A673 (cell line): ENCODE measurements at regions not wholly inside any gene's neighbourhood (a gene's known extent, or its start where the extent isn't known, plus 50 kb on each side); places are given as distances from the start of the nearest gene placed in this dataset.

Source experiments
- BruUV-seq: library from RNA; stranded (reverse); fragments of 400-500 nt; replicated peaks from 2 replicates; lab custom pipeline; 2021; lab: Mats Ljungman, UMichigan
- CTCF ChIA-PET: fragments of 300-600 bp; sonication (Branson Sonifier 250); formaldehyde crosslinking; loops from one replicate; lab custom pipeline; 2022; ENCODE audit warnings: antibody characterized with exemption; lab: Charles Lee
- POLR2A ChIA-PET: fragments of 300-600 bp; sonication (Branson Sonifier 250); formaldehyde crosslinking; loops from one replicate; lab custom pipeline; 2022; ENCODE audit warnings: antibody characterized with exemption; ENCODE audit not compliant: low non-redundant PET; lab: Charles Lee
- DNase-seq: peaks from one replicate; pipeline ENCODE4 v3.0.0-alpha.2; 2015; ENCODE audit warnings: low spot score
- H3K27ac ChIP-seq: fragments of 200-600 bp; sonication (generic); 2 replicates; pipeline ENCODE4 v1.5.1; 2016; ENCODE audit warnings: mixed run types, low read depth, mild to moderate bottlenecking, mixed read lengths, antibody characterized with exemption, low read length; ENCODE audit not compliant: poor library complexity, severe bottlenecking
- H3K27me3 ChIP-seq: fragments of 200-600 bp; sonication (generic); replicated peaks from 2 replicates; pipeline ENCODE4 v1.6.1; 2017; ENCODE audit warnings: mixed run types, low read depth, mild to moderate bottlenecking, mixed read lengths, antibody characterized with exemption, low read length; ENCODE audit not compliant: insufficient read depth, poor library complexity
- H3K36me3 ChIP-seq: fragments of 200-600 bp; sonication (generic); 2 replicates; pipeline ENCODE4 v1.6.1; 2016; ENCODE audit warnings: mixed run types, mild to moderate bottlenecking, mixed read lengths, antibody characterized with exemption, low read length; ENCODE audit not compliant: insufficient read depth, poor library complexity, severe bottlenecking
- H3K4me1 ChIP-seq: fragments of 200-600 bp; sonication (generic); 2 replicates; pipeline ENCODE4 v1.6.1; 2017; ENCODE audit warnings: mixed run types, mild to moderate bottlenecking, mixed read lengths, antibody characterized with exemption, low read length; ENCODE audit not compliant: insufficient read depth, poor library complexity, severe bottlenecking
- H3K4me3 ChIP-seq: fragments of 200-600 bp; sonication (generic); 2 replicates; pipeline ENCODE4 v1.5.1; 2016; ENCODE audit warnings: low read depth, mixed run types, mild to moderate bottlenecking, mixed read lengths, low read length; ENCODE audit not compliant: poor library complexity, severe bottlenecking
- H3K9me3 ChIP-seq: fragments of 200-600 bp; sonication (generic); 2 replicates; pipeline ENCODE4 v1.6.1; 2016; ENCODE audit warnings: mixed run types, low read depth, mild to moderate bottlenecking, mixed read lengths, antibody characterized with exemption, low read length; ENCODE audit not compliant: poor library complexity, severe bottlenecking
- CTCF ChIP-seq: fragments of 300-800, 200-600 bp; sonication (generic); conservative IDR thresholded peaks from 2 replicates; pipeline ENCODE4 v1.5.1; 2017; ENCODE audit warnings: low read depth, mild to moderate bottlenecking, antibody characterized with exemption, low read length, moderate library complexity, mixed read lengths
- EZH2 ChIP-seq: fragments of 200-600 bp; sonication (generic); IDR thresholded peaks from 2 replicates; pipeline ENCODE4 v1.6.1; 2017; ENCODE audit warnings: borderline replicate concordance, low read depth, mild to moderate bottlenecking, mixed read lengths, antibody characterized with exemption, low read length; ENCODE audit not compliant: poor library complexity, severe bottlenecking
- intact Hi-C: fragments of 100-400 bp; cut with micrococcal nuclease; formaldehyde crosslinking; loops from one replicate; pipeline ENCODE4 v1.10.0; 2022; ENCODE audit not compliant: unreplicated experiment

- H3K27ac ChIP-seq, result no peak overlapping the region
- no peaks in the 10 kb centered on the region for H3K9me3 ChIP-seq
- peak; percentile 33 for DNase-seq
- no TSS peak for BruUV-seq
- H3K4me1 ChIP-seq, result no peaks in the 10 kb centered on the region
- no peaks in the 10 kb centered on the region for H3K36me3 ChIP-seq
- no peaks in the 10 kb centered on the region for H3K27me3 ChIP-seq
- CTCF ChIA-PET, result no interaction called here
- POLR2A ChIA-PET, result no interaction called here
- intact Hi-C loops, result no loop called here
- TF ChIP-seq CTCF, result 0 out of 2 replicates have a peak, but pooled peaks have one; percentile 13
- no peak for TF ChIP-seq EZH2
- H3K4me3 ChIP-seq, result no peak overlapping the region
Measured at GRCh38 chr11:112694813-112695212, 266.4 kb upstream of the NCAM1 start.

GRCh38 chr11:112697391-112698178 lies 263.6 kb upstream of the NCAM1 start:
- no peak for DNase-seq
- H3K4me3 ChIP-seq, result no peak overlapping the region
- BruUV-seq, result no TSS peak
- no peaks in the 10 kb centered on the region for H3K36me3 ChIP-seq
- no peak overlapping the region for H3K27ac ChIP-seq
- ChIA-PET POLR2A (no interaction called here), CTCF (interaction anchor here (1.4 kb wide), 1 partner anchor 109 kb away, joined by 4 read pairs; no protein-coding TSS in a partner anchor)
- intact Hi-C loops, result no loop called here
- no peaks in the 10 kb centered on the region for H3K9me3 ChIP-seq
- TF ChIP-seq EZH2 (no peak), CTCF (peak; percentile 21; the same call in 1 of the 2 replicates)
- no peaks in the 10 kb centered on the region for H3K27me3 ChIP-seq
- no peaks in the 10 kb centered on the region for H3K4me1 ChIP-seq

DNA sequence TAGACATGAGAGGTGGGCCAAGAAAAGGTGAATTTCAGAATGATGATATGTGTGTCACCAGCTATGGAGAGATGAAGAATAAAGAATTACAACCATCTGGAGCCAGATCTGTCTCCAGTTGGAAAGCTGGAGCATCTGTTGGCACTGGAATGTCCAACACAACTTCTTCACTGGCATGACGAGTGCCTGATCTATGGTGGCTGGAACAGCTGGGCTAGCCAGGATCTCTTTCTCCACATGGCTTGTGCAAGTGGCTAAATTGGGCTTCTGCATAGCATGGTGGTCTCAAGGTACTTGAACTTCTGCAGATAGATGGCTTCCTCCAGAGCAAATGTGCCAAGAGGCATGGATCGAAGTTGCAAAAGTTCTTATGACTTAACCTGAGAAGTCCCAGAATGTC lies 256.1 kb upstream of the NCAM1 start:
- no TSS peak for BruUV-seq
- Histone ChIP-seq H3K4me1 (peaks cover 6% of the 10 kb centered on the region), H3K4me3 (no peak overlapping the region), H3K36me3 (no peaks in the 10 kb centered on the region), H3K27ac (no peak overlapping the region), H3K27me3 (no peaks in the 10 kb centered on the region), H3K9me3 (no peaks in the 10 kb centered on the region)
- ChIA-PET POLR2A (no interaction called here), CTCF (no interaction called here)
- TF ChIP-seq CTCF (no peak), EZH2 (no peak)
- intact Hi-C loops, result no loop called here
- no peak for DNase-seq
